ENCODE measurements at regions not wholly inside any gene's neighbourhood (a gene's known extent, or its start where the extent isn't known, plus 50 kb on each side); places are given as distances from the start of the nearest gene placed in this dataset.

DNA sequence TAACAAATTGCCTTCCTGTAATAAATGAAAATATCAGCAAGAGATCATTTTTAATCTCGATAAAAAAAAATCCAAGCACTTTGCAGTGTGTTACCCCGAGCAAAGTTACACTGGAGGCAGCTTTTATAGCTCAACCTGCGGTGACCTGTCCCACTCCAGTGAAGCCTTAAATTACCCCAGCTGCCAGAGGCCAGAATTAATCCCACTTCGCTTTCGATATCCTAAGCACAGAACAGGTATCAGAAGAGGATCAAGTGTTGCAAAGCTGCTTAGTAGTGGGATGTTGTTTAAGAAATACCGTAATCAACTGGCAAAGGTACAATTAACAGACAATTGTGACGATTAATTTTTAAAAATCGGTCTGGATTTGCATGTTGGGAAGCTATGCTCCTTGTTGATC lies 314.0 kb downstream of the AGTPBP1 start:
- TF ChIP-seq YY1 (IDR thresholded peaks at IDR 0.05; ENCODE audit: insufficient read depth, insufficient read length) (no peak), SUZ12 (IDR thresholded peaks at IDR 0.05; ENCODE audit: extremely low read depth, insufficient read depth, insufficient read length) (no peak), ZNF274 (IDR thresholded peaks at IDR 0.05; ENCODE audit: low read depth, low read length) (no peak)

Data from NT2/D1 (cell line).